Cardiac muscle cell (in vitro differentiated cells and primary cell): ENCODE measurements at regions not wholly inside any gene's neighbourhood (a gene's known extent, or its start where the extent isn't known, plus 50 kb on each side); places are given as distances from the start of the nearest gene placed in this dataset.
A peak's percentile ranks its signal among the peaks of the same experiment; 100 is the strongest.

Experiments
- DNase-seq, 2 donors: peaks; one replicate each; pipeline versions ENCODE4 v3.0.0 to v3.0.0-alpha.2; 2010 to 2017; ENCODE audit warnings: low read depth in 1 of 2, low spot score in 1 of 2
- H3K27ac ChIP-seq: fragments of 200-600 bp; sonication (generic); 2 replicates; pipeline ENCODE4 v1.5.1; 2016
- H3K27me3 ChIP-seq: fragments of 200-600 bp; sonication (generic); 2 replicates; pipeline ENCODE4 v1.6.0; 2016; ENCODE audit warnings: control low read depth
- H3K36me3 ChIP-seq: fragments of 200-600 bp; sonication (generic); 2 replicates; pipeline ENCODE4 v1.5.1; 2016; ENCODE audit warnings: control low read depth
- H3K4me1 ChIP-seq: fragments of 200-600 bp; sonication (generic); 2 replicates; pipeline ENCODE4 v1.8.1; 2017; ENCODE audit warnings: low read depth, mild to moderate bottlenecking, mixed run types
- H3K4me3 ChIP-seq: fragments of 200-600 bp; sonication (generic); 2 replicates; pipeline ENCODE4 v1.5.1; 2016; ENCODE audit warnings: mild to moderate bottlenecking
- H3K9me3 ChIP-seq: fragments of 200-600 bp; sonication (generic); 2 replicates; pipeline ENCODE4 v1.5.1; 2017; ENCODE audit warnings: low read depth, mild to moderate bottlenecking, control low read depth
- CTCF ChIP-seq: IDR thresholded peaks from 2 replicates; pipeline ENCODE4 v1.5.1; 2012; ENCODE audit warnings: low read depth, mild to moderate bottlenecking, low read length

DNA sequence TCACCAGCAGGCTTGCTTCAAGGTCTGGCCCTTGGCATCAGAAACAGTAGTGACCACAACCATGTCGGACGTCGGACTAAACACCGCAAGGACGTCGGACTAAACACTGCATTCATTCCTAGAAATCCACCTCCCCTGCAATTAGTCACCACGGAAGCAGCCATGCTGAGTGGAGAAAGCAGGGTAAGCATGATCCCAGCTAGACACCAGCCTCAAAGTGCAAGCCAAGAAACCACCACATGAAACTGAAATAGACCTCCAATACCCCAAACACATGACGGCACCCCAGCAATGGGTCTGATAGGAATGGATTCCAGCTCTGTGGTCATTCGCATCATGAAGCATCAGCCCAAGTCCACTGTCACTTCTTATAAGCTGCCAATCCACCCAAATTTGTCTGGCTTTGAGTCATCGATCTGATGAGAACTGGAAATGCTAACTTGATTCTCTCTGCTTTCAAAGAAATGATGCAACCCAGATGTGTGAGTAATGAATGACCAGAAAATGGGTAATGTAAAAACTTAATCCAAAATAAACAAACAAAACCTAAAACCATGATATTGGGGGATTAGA lies 348.3 kb upstream of the TMCO5A start:
- Histone ChIP-seq H3K9me3 (no peaks in the 10 kb centered on the region), H3K27me3 (no peaks in the 10 kb centered on the region), H3K4me1 (no peaks in the 10 kb centered on the region), H3K4me3 (no peak overlapping the region), H3K36me3 (no peaks in the 10 kb centered on the region), H3K27ac (no peak overlapping the region)
- no peak for TF ChIP-seq CTCF
- peak in 1 of 2 donors; percentile 85 for DNase-seq

DNA sequence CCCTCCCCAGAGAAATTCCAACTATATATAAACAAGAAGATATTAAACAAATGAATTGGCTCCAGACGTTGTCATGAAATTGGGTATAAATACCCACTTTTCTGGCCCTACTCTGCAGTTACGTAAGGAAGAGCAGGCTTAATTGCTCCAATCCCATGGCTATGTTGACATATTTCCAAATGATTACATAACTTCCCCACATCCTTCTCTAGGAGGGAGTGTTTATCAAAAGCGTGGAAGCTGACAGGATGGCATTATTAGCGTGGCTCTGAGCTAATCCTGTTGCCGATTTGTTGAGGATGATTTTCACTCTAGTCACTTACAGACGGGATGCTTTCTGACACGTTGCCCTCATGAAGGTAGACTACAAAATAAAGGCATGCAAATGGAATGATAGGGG lies 347.5 kb upstream of the TMCO5A start:
- Histone ChIP-seq H3K27ac (no peak overlapping the region), H3K27me3 (no peaks in the 10 kb centered on the region), H3K9me3 (no peaks in the 10 kb centered on the region), H3K4me3 (no peak overlapping the region), H3K4me1 (no peaks in the 10 kb centered on the region), H3K36me3 (no peaks in the 10 kb centered on the region)
- DNase-seq, result peak in 1 of 2 donors; percentile 68
- no peak for TF ChIP-seq CTCF

- Histone ChIP-seq H3K4me1 (peaks cover 7% of the 10 kb centered on the region), H3K27me3 (no peaks in the 10 kb centered on the region), H3K9me3 (no peaks in the 10 kb centered on the region), H3K27ac (no peak overlapping the region), H3K36me3 (no peaks in the 10 kb centered on the region), H3K4me3 (no peak overlapping the region)
- DNase-seq, result no peak
- no peak for TF ChIP-seq CTCF
Observed at GRCh38 chr15:37594417-37594816, 340.0 kb upstream of the TMCO5A start.

DNA sequence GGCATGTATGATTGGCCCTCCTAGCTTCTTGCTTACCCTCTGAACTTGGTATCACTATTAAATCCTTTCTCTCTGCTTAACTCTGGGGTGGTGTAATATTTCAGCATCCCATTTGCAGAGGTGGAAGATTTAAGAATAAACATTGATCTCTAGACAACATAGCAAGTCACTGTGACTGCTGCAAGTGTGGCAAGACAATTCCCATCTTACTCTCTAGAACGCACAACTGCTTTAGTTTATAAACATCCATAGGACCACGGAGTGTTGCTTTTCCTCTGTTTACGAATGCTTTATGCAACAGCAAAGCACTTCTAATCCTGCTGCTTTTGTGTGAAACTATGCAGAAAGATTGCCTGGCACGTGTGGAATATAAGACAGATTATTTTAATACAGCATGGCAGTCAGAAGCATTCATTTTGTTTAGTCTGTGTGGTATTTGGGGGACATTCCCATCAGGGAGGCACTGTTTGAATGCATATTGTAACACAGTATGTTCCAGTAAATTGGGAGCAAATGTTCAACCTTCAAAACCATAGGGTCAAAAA lies 338.9 kb upstream of the TMCO5A start:
- no peak for TF ChIP-seq CTCF
- Histone ChIP-seq H3K27ac (no peak overlapping the region), H3K36me3 (no peaks in the 10 kb centered on the region), H3K9me3 (no peaks in the 10 kb centered on the region), H3K4me1 (peaks cover 7% of the 10 kb centered on the region), H3K27me3 (no peaks in the 10 kb centered on the region), H3K4me3 (no peak overlapping the region)
- DNase-seq, result no peak

DNA sequence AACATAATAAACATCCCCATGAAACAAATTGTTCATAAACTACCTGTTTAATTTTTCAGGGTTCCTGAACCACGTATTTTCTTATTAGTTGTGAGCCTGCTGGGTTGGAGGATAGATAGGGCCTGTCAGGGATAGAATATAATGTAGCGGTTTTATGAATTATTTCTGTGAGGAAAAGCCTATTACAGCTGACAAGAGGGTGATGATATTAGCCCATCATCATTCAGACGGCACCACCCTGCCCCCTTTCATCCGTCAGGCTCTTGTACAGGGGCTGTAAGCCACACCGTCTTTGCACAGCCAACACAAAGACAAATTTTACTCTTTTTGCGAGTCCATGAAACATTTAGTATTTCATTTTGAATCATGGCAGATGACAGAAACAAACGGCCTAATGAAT lies 335.3 kb upstream of the TMCO5A start:
- Histone ChIP-seq H3K9me3 (no peaks in the 10 kb centered on the region), H3K4me3 (no peak overlapping the region), H3K4me1 (no peaks in the 10 kb centered on the region), H3K36me3 (no peaks in the 10 kb centered on the region), H3K27me3 (no peaks in the 10 kb centered on the region), H3K27ac (no peak overlapping the region)
- no peak for TF ChIP-seq CTCF
- no peak for DNase-seq

DNA sequence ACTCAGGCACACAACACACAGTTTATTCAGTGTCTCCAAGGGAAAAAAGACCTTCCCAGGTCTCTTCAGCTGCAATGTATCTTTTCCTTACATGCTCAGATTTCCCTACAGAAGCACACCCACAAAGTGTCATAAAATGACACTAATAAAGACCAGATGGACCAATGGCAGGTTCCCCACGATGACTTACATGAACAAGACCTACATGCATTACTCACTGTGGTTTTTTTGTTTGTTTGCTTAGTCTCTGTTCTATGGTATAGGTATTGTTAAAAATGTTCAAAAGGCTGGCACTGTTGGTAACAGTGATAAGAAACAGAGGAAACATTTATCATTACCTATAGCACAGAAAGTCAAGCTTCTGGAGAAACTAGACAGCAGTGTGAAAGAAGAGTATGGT lies 318.2 kb upstream of the TMCO5A start:
- Histone ChIP-seq H3K4me3 (no peak overlapping the region), H3K9me3 (no peaks in the 10 kb centered on the region), H3K27me3 (no peaks in the 10 kb centered on the region), H3K27ac (no peak overlapping the region), H3K4me1 (no peaks in the 10 kb centered on the region), H3K36me3 (no peaks in the 10 kb centered on the region)
- no peak for DNase-seq
- no peak for TF ChIP-seq CTCF
